NCI-H460 (cell line): ENCODE measurements at regions not wholly inside any gene's neighbourhood (a gene's known extent, or its start where the extent isn't known, plus 50 kb on each side); places are given as distances from the start of the nearest gene placed in this dataset.
"Not testable (repeated sequence)": the region's sequence is repeated elsewhere in the genome, so short reads cannot be mapped to it uniquely, and the experiment has no call there.

Experiments
- DNase-seq: peaks from one replicate; pipeline ENCODE4 v3.0.0-alpha.2; 2016; ENCODE audit warnings: low read depth; ENCODE audit errors: extremely low read depth

GRCh38 chr11:106276859-106277436 lies 199.5 kb downstream of the AASDHPPT start:
- DNase-seq: no peak

GRCh38 chr11:106277484-106277883 lies 200.0 kb downstream of the AASDHPPT start:
- DNase-seq: no peak

GRCh38 chr11:106278391-106278790 lies 200.9 kb downstream of the AASDHPPT start:
- no peak for DNase-seq

GRCh38 chr11:106280036-106280435 lies 202.6 kb downstream of the AASDHPPT start:
- no peak for DNase-seq

- peak; percentile 8 for DNase-seq
Measured at GRCh38 chr11:106281455-106282173, 204.2 kb downstream of the AASDHPPT start.

GRCh38 chr11:106286881-106287504 lies 209.5 kb downstream of the AASDHPPT start:
- no peak for DNase-seq

GRCh38 chr11:106288057-106288456 lies 210.6 kb downstream of the AASDHPPT start:
- DNase-seq: no peak

- no peak for DNase-seq
Measured at GRCh38 chr11:106288822-106289387, 211.4 kb downstream of the AASDHPPT start.

- no peak for DNase-seq
Measured at GRCh38 chr11:106292526-106292925, 215.1 kb downstream of the AASDHPPT start.

- no peak for DNase-seq
Measured at GRCh38 chr11:106295974-106296373, 218.5 kb downstream of the AASDHPPT start.

- DNase-seq: no peak
Measured at GRCh38 chr11:106302416-106302815, 225.0 kb downstream of the AASDHPPT start.

- DNase-seq: no peak
Measured at GRCh38 chr11:106304274-106304673, 226.8 kb downstream of the AASDHPPT start.

GRCh38 chr11:106305458-106305857 lies 228.0 kb downstream of the AASDHPPT start:
- no peak for DNase-seq

GRCh38 chr11:106306942-106307341 lies 229.5 kb downstream of the AASDHPPT start:
- no peak for DNase-seq

- DNase-seq: no peak
Measured at GRCh38 chr11:106309070-106309684, 231.7 kb downstream of the AASDHPPT start.

GRCh38 chr11:106311531-106312230 lies 234.2 kb downstream of the AASDHPPT start:
- DNase-seq: no peak

- not testable (repeated sequence) for DNase-seq
Measured at GRCh38 chr11:106317208-106317773, 239.8 kb downstream of the AASDHPPT start.

- DNase-seq: no peak
Measured at GRCh38 chr11:106321601-106322000, 244.1 kb downstream of the AASDHPPT start.

- DNase-seq: no peak
Measured at GRCh38 chr11:106322106-106322505, 244.6 kb downstream of the AASDHPPT start.

GRCh38 chr11:106326087-106326486 lies 248.6 kb downstream of the AASDHPPT start:
- no peak for DNase-seq
